ENCODE measurements at regions not wholly inside any gene's neighbourhood (a gene's known extent, or its start where the extent isn't known, plus 50 kb on each side); places are given as distances from the start of the nearest gene placed in this dataset.

DNA sequence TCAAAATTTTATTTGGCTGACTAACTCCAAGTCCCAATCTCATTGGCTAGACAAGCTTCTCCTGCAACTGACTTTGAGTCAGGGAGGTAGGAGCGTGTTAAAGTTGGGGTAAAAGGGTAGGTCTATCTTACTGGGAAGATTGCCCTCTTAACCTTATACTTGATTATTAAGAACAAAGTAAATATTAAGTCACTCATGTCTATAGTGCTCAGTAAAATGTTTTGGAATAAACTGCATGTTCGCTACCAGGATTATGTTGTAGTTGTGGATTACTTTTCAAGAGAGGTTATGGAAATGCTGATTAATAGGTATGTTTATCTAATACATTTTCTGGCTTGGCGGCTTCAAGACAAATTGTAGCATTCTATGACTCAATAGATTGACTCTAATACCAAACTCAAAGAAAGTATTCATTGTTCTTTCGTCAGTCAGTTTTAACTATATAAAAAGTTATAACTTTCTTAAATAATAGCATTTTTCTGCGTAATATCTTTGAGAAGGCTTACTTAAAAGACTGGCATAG is 539.1 kb downstream of the PSAT1 start:
- ChIA-PET POLR2A (no interaction called here), CTCF (no interaction called here)
- Histone ChIP-seq H3K4me1 (ENCODE audit: control extremely low read depth in 1 of 4, control insufficient read depth in 4 of 4, insufficient read depth in 4 of 4, low read length in 3 of 4) (peaks cover 0 to 2% (median 0%) of the 10 kb centered on the region in 4 experiments), H3K36me3 (ENCODE audit: control insufficient read depth in 4 of 4, insufficient read depth in 4 of 4, low read length in 3 of 4) (no peaks in the 10 kb centered on the region), H3K9me3 (ENCODE audit: control extremely low read depth in 1 of 5, control insufficient read depth in 4 of 5, insufficient read depth in 2 of 5, low read depth in 1 of 5, low read length in 4 of 5) (no peaks in the 10 kb centered on the region), H3K4me3 (ENCODE audit: control insufficient read depth in 1 of 7, extremely low read depth in 1 of 7, insufficient read depth in 4 of 7, low read depth in 2 of 7, low read length in 6 of 7) (no peak overlapping the region), H3K27me3 (replicated peaks in 2 of 5; ENCODE audit: control insufficient read depth in 4 of 5, insufficient read depth in 5 of 5, low read length in 4 of 5) (no peaks in the 10 kb centered on the region), H3K27ac (ENCODE audit: insufficient read depth in 1 of 2, low read depth in 1 of 2, low read length in 2 of 2, poor library complexity in 1 of 2, severe bottlenecking in 2 of 2) (no peak overlapping the region)
- no CpG with 5 or more reads among the region's 5 CpGs for WGBS (ENCODE audit: insufficient coverage)
- no peak for DNase-seq

DNA sequence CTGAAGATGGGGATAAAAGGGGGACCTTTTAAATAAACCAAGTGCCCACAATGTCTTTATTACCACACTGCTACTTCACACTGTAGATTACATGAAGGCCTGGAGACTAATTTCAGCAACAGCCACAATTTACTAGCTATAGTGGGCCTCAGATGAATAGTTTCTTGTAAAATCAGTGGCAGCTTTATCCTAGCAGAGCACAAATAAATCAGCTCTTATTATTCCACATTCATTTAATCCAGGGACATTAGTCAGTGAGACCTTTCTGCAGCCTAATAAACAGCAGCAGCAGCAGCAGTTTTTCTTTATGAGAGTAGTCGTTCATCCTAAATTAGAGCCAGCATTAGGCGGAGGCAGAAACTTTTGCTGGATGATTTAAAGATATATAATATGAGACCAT is 542.3 kb downstream of the PSAT1 start:
- Histone ChIP-seq H3K4me3 (ENCODE audit: control insufficient read depth in 1 of 7, extremely low read depth in 1 of 7, insufficient read depth in 4 of 7, low read depth in 2 of 7, low read length in 6 of 7) (no peak overlapping the region), H3K27me3 (replicated peaks in 2 of 5; ENCODE audit: control insufficient read depth in 4 of 5, insufficient read depth in 5 of 5, low read length in 4 of 5) (no peaks in the 10 kb centered on the region), H3K4me1 (ENCODE audit: control extremely low read depth in 1 of 4, control insufficient read depth in 4 of 4, insufficient read depth in 4 of 4, low read length in 3 of 4) (peaks cover 0 to 2% (median 0%) of the 10 kb centered on the region in 4 experiments), H3K36me3 (ENCODE audit: control insufficient read depth in 4 of 4, insufficient read depth in 4 of 4, low read length in 3 of 4) (no peaks in the 10 kb centered on the region), H3K9me3 (ENCODE audit: control extremely low read depth in 1 of 5, control insufficient read depth in 4 of 5, insufficient read depth in 2 of 5, low read depth in 1 of 5, low read length in 4 of 5) (peaks cover 0 to 4% (median 0%) of the 10 kb centered on the region in 5 experiments), H3K27ac (ENCODE audit: insufficient read depth in 1 of 2, low read depth in 1 of 2, low read length in 2 of 2, poor library complexity in 1 of 2, severe bottlenecking in 2 of 2) (no peak overlapping the region)
- ChIA-PET POLR2A (no interaction called here), CTCF (no interaction called here)
- 100% methylated on average over 1 of the region's 2 CpGs for WGBS (ENCODE audit: insufficient coverage)
- DNase-seq: no peak

DNA sequence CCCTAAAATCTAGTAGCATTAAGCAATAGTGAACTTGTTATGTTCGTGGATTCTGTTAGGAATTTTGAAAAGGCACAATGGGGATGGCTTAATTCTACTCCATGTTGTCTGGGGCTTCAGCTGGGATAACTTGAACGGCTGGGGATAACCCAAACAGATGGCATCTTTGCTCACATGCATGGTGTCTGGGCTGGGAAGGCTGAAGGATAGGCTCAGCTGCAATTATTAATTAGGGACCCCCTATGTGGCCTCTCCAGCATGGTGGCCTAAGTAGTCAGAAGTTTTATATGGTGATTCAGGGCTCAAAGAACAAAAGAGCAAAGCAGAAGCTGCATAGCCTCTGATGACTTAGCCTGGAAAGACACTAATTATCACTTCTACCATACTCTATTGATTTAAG is 551.1 kb downstream of the PSAT1 start:
- no peaks in the 10 kb centered on the region for H3K36me3 ChIP-seq (ENCODE audit: control insufficient read depth in 4 of 4, insufficient read depth in 4 of 4, low read length in 3 of 4)
- POLR2A ChIA-PET: no interaction called here
- CTCF ChIA-PET: interaction anchor here (1.1 kb wide), 1 partner anchor 10 kb away, joined by 4 read pairs; no protein-coding TSS in a partner anchor
- peaks cover 0 to 5% (median 0%) of the 10 kb centered on the region in 5 experiments for H3K9me3 ChIP-seq (ENCODE audit: control extremely low read depth in 1 of 5, control insufficient read depth in 4 of 5, insufficient read depth in 2 of 5, low read depth in 1 of 5, low read length in 4 of 5)
- H3K27me3 ChIP-seq (replicated peaks in 2 of 5; ENCODE audit: control insufficient read depth in 4 of 5, insufficient read depth in 5 of 5, low read length in 4 of 5): no peaks in the 10 kb centered on the region
- no peak overlapping the region for H3K27ac ChIP-seq (ENCODE audit: insufficient read depth in 1 of 2, low read depth in 1 of 2, low read length in 2 of 2, poor library complexity in 1 of 2, severe bottlenecking in 2 of 2)
- 100% methylated on average over 2 of the region's 2 CpGs for WGBS (ENCODE audit: insufficient coverage)
- no peaks in the 10 kb centered on the region for H3K4me1 ChIP-seq (ENCODE audit: control extremely low read depth in 1 of 4, control insufficient read depth in 4 of 4, insufficient read depth in 4 of 4, low read length in 3 of 4)
- H3K4me3 ChIP-seq (ENCODE audit: control insufficient read depth in 1 of 7, extremely low read depth in 1 of 7, insufficient read depth in 4 of 7, low read depth in 2 of 7, low read length in 6 of 7): no peak overlapping the region
- DNase-seq: no peak

DNA sequence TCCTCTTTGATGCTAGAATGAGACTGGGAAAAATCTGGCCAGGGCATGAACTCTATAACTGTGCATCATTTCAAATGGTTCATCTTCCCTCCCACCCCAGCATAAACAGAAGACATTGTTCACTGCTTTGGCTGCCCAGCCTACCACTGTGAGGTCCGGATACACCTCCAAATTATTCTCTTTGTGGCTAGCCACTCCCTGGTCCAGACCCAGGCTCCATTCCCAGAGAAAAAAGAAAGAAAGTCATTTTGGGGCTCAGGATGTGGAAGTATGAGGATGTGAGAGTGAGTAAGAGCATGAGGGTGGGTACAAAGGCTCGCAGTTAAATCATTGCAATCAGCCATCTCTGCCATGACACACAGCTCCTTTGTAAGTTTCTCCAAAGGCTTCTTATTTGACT is 559.2 kb downstream of the PSAT1 start:
- CTCF ChIA-PET: no interaction called here

DNA sequence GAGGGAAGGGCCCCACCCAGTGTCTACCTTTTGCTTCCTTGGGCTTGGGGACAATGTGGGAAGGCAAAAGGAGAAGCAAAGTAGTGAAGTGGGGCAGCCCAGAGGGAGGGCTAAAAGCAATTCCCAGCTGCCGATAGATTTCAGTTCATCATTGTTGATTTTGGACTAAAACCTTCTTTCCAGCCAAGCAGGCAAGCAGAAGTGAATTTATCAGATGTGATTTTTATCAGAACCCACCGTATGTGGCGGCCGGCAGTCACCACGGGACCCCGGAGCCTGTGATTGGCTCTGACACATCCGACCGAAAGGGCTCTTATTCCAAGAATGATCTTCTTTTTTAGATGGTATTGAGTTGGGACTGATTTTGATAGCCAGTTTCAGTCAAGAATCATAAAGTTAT is 559.9 kb downstream of the PSAT1 start:
- POLR2A ChIA-PET: no interaction called here
- 94% methylated on average over 8 of the region's 8 CpGs for WGBS (ENCODE audit: insufficient coverage)
- CTCF ChIA-PET: no interaction called here

More for the DNA sequence above, 559.2 kb downstream of the PSAT1 start:
- Histone ChIP-seq H3K9me3 (ENCODE audit: control extremely low read depth in 1 of 5, control insufficient read depth in 4 of 5, insufficient read depth in 2 of 5, low read depth in 1 of 5, low read length in 4 of 5) (no peaks in the 10 kb centered on the region), H3K36me3 (ENCODE audit: control insufficient read depth in 4 of 4, insufficient read depth in 4 of 4, low read length in 3 of 4) (no peaks in the 10 kb centered on the region), H3K27ac (ENCODE audit: insufficient read depth in 1 of 2, low read depth in 1 of 2, low read length in 2 of 2, poor library complexity in 1 of 2, severe bottlenecking in 2 of 2) (no peak overlapping the region), H3K27me3 (replicated peaks in 2 of 5; ENCODE audit: control insufficient read depth in 4 of 5, insufficient read depth in 5 of 5, low read length in 4 of 5) (no peaks in the 10 kb centered on the region), H3K4me1 (ENCODE audit: control extremely low read depth in 1 of 4, control insufficient read depth in 4 of 4, insufficient read depth in 4 of 4, low read length in 3 of 4) (no peaks in the 10 kb centered on the region), H3K4me3 (ENCODE audit: control insufficient read depth in 1 of 7, extremely low read depth in 1 of 7, insufficient read depth in 4 of 7, low read depth in 2 of 7, low read length in 6 of 7) (no peak overlapping the region)
- WGBS (ENCODE audit: insufficient coverage): no CpG with 5 or more reads among the region's 2 CpGs
- no peak for DNase-seq
- POLR2A ChIA-PET: no interaction called here

DNA sequence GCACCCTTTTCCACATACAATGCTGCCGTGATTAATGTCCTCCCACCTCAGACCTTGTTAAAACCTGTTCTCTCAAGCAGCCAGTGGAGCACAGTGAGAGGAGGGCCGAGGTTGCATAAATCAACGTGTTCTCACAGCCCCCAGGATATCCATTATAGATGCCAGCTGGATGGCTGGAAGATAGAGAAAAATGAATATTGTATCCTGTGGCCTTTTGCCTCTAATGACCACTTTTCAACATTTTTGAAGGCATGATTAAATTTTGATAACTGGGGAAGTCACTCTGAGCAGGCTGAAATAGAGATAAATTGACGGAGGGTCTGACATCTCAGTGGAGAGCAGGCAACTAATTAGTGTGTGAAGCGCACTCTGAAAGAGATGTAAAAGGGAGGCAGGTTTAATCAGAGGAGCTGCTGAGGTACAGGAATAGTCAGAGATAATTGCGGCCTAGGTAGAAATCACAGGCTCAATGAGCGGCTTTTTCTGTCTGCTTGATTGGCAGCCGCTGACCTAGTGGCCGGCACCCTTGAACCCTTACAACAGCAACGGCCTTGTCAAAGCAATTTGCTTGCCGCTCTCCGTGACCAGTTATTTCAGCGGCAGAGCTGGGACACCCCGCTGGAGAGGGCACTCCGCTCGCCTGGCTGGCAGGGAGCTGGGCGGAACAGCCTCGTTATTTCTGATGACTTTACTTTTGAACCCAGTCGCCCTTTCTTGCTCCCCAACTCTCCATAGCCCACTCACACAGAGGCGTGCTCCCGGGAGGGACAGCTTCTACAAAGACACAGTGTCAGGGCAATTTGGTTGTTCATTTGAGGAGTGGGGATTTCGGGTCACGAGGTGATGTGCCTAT is 560.7 kb downstream of the PSAT1 start:
- POLR2A ChIA-PET: no interaction called here
- Histone ChIP-seq H3K27me3 (replicated peaks in 2 of 5; ENCODE audit: control insufficient read depth in 4 of 5, insufficient read depth in 5 of 5, low read length in 4 of 5) (no peaks in the 10 kb centered on the region), H3K4me1 (ENCODE audit: control extremely low read depth in 1 of 4, control insufficient read depth in 4 of 4, insufficient read depth in 4 of 4, low read length in 3 of 4) (no peaks in the 10 kb centered on the region), H3K9me3 (ENCODE audit: control extremely low read depth in 1 of 5, control insufficient read depth in 4 of 5, insufficient read depth in 2 of 5, low read depth in 1 of 5, low read length in 4 of 5) (no peaks in the 10 kb centered on the region), H3K36me3 (ENCODE audit: control insufficient read depth in 4 of 4, insufficient read depth in 4 of 4, low read length in 3 of 4) (no peaks in the 10 kb centered on the region), H3K27ac (ENCODE audit: insufficient read depth in 1 of 2, low read depth in 1 of 2, low read length in 2 of 2, poor library complexity in 1 of 2, severe bottlenecking in 2 of 2) (no peak overlapping the region), H3K4me3 (ENCODE audit: control insufficient read depth in 1 of 7, extremely low read depth in 1 of 7, insufficient read depth in 4 of 7, low read depth in 2 of 7, low read length in 6 of 7) (no peak overlapping the region)
- WGBS (ENCODE audit: insufficient coverage): 90% methylated on average over 18 of the region's 23 CpGs
- DNase-seq: no peak
- CTCF ChIA-PET: interaction anchor here (1.2 kb wide), 1 partner anchor 10 kb away, joined by 4 read pairs; no protein-coding TSS in a partner anchor

More for the DNA sequence above, 559.9 kb downstream of the PSAT1 start:
- no peaks in the 10 kb centered on the region for H3K27me3 ChIP-seq (replicated peaks in 2 of 5; ENCODE audit: control insufficient read depth in 4 of 5, insufficient read depth in 5 of 5, low read length in 4 of 5)
- no peak overlapping the region for H3K27ac ChIP-seq (ENCODE audit: insufficient read depth in 1 of 2, low read depth in 1 of 2, low read length in 2 of 2, poor library complexity in 1 of 2, severe bottlenecking in 2 of 2)
- DNase-seq: no peak
- H3K4me3 ChIP-seq (ENCODE audit: control insufficient read depth in 1 of 7, extremely low read depth in 1 of 7, insufficient read depth in 4 of 7, low read depth in 2 of 7, low read length in 6 of 7): no peak overlapping the region
- no peaks in the 10 kb centered on the region for H3K4me1 ChIP-seq (ENCODE audit: control extremely low read depth in 1 of 4, control insufficient read depth in 4 of 4, insufficient read depth in 4 of 4, low read length in 3 of 4)
- H3K36me3 ChIP-seq (ENCODE audit: control insufficient read depth in 4 of 4, insufficient read depth in 4 of 4, low read length in 3 of 4): no peaks in the 10 kb centered on the region
- no peaks in the 10 kb centered on the region for H3K9me3 ChIP-seq (ENCODE audit: control extremely low read depth in 1 of 5, control insufficient read depth in 4 of 5, insufficient read depth in 2 of 5, low read depth in 1 of 5, low read length in 4 of 5)

DNA sequence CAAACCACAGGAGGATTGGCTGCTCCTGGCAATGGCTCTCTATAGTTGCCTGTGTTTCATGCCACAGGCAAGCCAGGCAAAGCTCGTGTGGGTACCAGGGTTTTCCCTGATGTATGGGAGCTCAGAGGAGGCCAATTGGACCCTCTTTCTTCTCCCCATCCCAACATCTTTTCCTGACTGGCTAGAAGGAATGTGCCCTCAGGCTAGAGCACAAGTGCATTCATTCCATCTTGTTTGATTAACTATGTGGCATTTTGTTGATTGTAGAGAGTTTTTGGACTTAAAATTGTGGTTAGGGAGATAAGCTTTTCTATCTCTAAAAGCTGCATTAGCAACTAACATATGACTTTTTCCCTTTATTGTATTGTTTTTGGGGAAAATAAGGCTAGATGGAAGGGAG is 561.3 kb downstream of the PSAT1 start:
- H3K36me3 ChIP-seq (ENCODE audit: control insufficient read depth in 4 of 4, insufficient read depth in 4 of 4, low read length in 3 of 4): no peaks in the 10 kb centered on the region
- H3K27ac ChIP-seq (ENCODE audit: insufficient read depth in 1 of 2, low read depth in 1 of 2, low read length in 2 of 2, poor library complexity in 1 of 2, severe bottlenecking in 2 of 2): no peak overlapping the region
- H3K4me3 ChIP-seq (ENCODE audit: control insufficient read depth in 1 of 7, extremely low read depth in 1 of 7, insufficient read depth in 4 of 7, low read depth in 2 of 7, low read length in 6 of 7): no peak overlapping the region
- H3K9me3 ChIP-seq (ENCODE audit: control extremely low read depth in 1 of 5, control insufficient read depth in 4 of 5, insufficient read depth in 2 of 5, low read depth in 1 of 5, low read length in 4 of 5): no peaks in the 10 kb centered on the region
- POLR2A ChIA-PET: no interaction called here
- no CpG with 5 or more reads among the region's 1 CpG for WGBS (ENCODE audit: insufficient coverage)
- DNase-seq: no peak
- no peaks in the 10 kb centered on the region for H3K27me3 ChIP-seq (replicated peaks in 2 of 5; ENCODE audit: control insufficient read depth in 4 of 5, insufficient read depth in 5 of 5, low read length in 4 of 5)
- no peaks in the 10 kb centered on the region for H3K4me1 ChIP-seq (ENCODE audit: control extremely low read depth in 1 of 4, control insufficient read depth in 4 of 4, insufficient read depth in 4 of 4, low read length in 3 of 4)
- CTCF ChIA-PET: interaction anchor here (1.2 kb wide), 1 partner anchor 11 kb away, joined by 4 read pairs; no protein-coding TSS in a partner anchor

All from common myeloid progenitor, CD34-positive (primary cell).